Sigmoid colon (tissue), 6 donors: ENCODE measurements at regions not wholly inside any gene's neighbourhood (a gene's known extent, or its start where the extent isn't known, plus 50 kb on each side); places are given as distances from the start of the nearest gene placed in this dataset.

ENCODE experiments used
- DNase-seq: peaks from one replicate; pipeline ENCODE4 v3.0.0-alpha.2; 2019
- H3K27ac ChIP-seq, 4 donors: fragments of 200-600 bp; sonication (generic); one replicate each; pipeline ENCODE4 v1.5.1; 2016 to 2019; ENCODE audit warnings: mild to moderate bottlenecking in 1 of 4
- H3K27me3 ChIP-seq, 3 donors: fragments of 200-600 bp; sonication (generic); one replicate each; pipeline ENCODE4 v1.5.1; 2019; ENCODE audit warnings: mild to moderate bottlenecking in 1 of 3
- H3K36me3 ChIP-seq, 4 donors: fragments of 200-600 bp; sonication (generic); one replicate each; pipeline ENCODE4 v1.5.1; 2016 to 2019
- H3K4me1 ChIP-seq, 4 donors: fragments of 200-600 bp; sonication (generic); one replicate each; pipeline ENCODE4 v1.5.1; 2017 to 2019
- H3K4me3 ChIP-seq, 4 donors: fragments of 200-600 bp; sonication (generic); one replicate each; pipeline ENCODE4 v1.5.1; 2017 to 2019; ENCODE audit warnings: mild to moderate bottlenecking in 2 of 4, moderate library complexity in 1 of 4
- H3K9me3 ChIP-seq, 4 donors: fragments of 200-600 bp in 3 of 4; sonication (generic) in 3 of 4; one replicate each; pipeline versions ENCODE4 v1.5.1 to v1.6.1; 2013 to 2019
- EP300 ChIP-seq, 4 donors: sonication (generic); formaldehyde crosslinking; IDR thresholded peaks; one replicate each; pipeline ENCODE4 v1.6.1; 2017; ENCODE audit warnings: antibody characterized with exemption in 4 of 4
- POLR2A ChIP-seq, 2 donors: fragments of 450-650 bp; IDR thresholded peaks; one replicate each; pipeline ENCODE4 v1.6.1; 2016; ENCODE audit warnings: antibody characterized with exemption in 2 of 2, mild to moderate bottlenecking in 2 of 2, moderate library complexity in 2 of 2
- POLR2AphosphoS5 ChIP-seq, 4 donors: sonication (generic); formaldehyde crosslinking; IDR thresholded peaks; one replicate each; pipeline ENCODE4 v1.6.1; 2017; ENCODE audit warnings: antibody characterized with exemption in 4 of 4
- WGBS, 2 donors: extraction: QIAGEN DNeasy Blood & Tissue Kit; methylation state at CpG; one replicate each; pipeline ENCODE4 v1.1.7; 2013; 5-methylcytosine and 5-hydroxymethylcytosine counted together
- intact Hi-C: fragments of 100-400 bp; cut with DNase I; formaldehyde crosslinking; loops from one replicate; pipeline ENCODE4 v1.15.1; 2023
- TF ChIP-seq, protein P1 (sequence below), 4 experiments: fragments of 450-650 bp in 3 of 4; fragments of 200-600 bp in 1 of 4; IDR thresholded peaks; one replicate each; pipeline ENCODE4 v1.5.1; 2016 to 2019; ENCODE audit warnings: antibody characterized with exemption in 4 of 4, mild to moderate bottlenecking in 3 of 4, moderate library complexity in 2 of 4
- donor health status: healthy with polysubstance abuse.
- donor health status: healthy.

DNA sequence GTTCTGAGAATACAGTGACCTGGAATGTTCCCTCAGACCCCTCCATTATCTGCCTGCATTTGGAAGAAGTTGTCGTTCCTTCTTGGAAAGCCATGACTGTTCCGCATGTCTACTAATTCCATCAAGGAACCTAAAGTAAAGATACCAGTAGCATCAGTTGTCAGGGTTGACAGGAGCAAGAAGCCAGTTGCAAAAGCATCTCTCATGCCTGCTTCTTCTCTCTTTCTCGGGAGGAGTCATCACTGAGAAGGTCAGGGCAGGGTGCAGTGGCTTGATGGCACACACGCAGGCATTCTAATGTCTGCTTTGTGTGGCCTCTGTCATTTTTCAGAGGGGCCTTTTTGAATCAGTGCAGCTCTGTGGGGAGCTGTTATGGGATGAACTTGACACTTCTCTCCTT, 276.6 kb upstream of the TPM1 start:
- 92 to 94% methylated on average over 4 of the region's 4 CpGs for WGBS, 2 donors
- H3K4me3 ChIP-seq: no peak overlapping the region
- no peak for DNase-seq
- H3K36me3 ChIP-seq: peaks cover 0 to 13% (median 0%) of the 10 kb centered on the region in 4 donors
- intact Hi-C loops: no loop called here
- peaks cover 0 to 26% (median 21%) of the 10 kb centered on the region in 4 donors for H3K4me1 ChIP-seq
- peak overlapping the region in 2 of 4 donors; percentile 48 to 52 for H3K27ac ChIP-seq
- peak in 1 of 4 donors; percentile 11 for TF ChIP-seq POLR2AphosphoS5 (IDR thresholded peaks at IDR 0.05)
- TF ChIP-seq POLR2A (IDR thresholded peaks at IDR 0.05): no peak
- H3K9me3 ChIP-seq: no peaks in the 10 kb centered on the region
- H3K27me3 ChIP-seq: no peaks in the 10 kb centered on the region

DNA sequence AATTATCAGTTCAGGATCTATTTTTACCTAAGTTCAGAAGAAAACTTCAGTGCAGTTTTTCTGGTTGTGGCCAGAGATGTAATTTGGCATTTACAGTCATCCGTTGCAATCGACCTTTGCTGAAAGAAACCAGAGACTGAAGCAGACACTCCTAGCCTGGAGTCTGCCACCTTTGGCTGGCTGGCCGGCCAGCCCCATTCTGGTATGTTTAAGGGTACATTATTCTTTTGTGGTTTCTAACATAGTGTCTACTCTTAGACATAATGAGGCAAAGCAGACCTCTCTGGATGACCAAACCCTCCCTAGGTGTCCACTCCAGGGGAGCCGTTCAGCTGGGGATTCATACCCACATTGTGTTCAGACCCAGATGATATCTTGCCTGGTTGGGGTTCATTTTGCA, 275.9 kb upstream of the TPM1 start:
- TF ChIP-seq POLR2AphosphoS5 (IDR thresholded peaks at IDR 0.05): peak in 2 of 4 donors; percentile 19 to 36
- TF ChIP-seq EP300 (IDR thresholded peaks at IDR 0.05): no peak
- TF ChIP-seq POLR2A (IDR thresholded peaks at IDR 0.05): no peak
- TF ChIP-seq, protein P1, sequence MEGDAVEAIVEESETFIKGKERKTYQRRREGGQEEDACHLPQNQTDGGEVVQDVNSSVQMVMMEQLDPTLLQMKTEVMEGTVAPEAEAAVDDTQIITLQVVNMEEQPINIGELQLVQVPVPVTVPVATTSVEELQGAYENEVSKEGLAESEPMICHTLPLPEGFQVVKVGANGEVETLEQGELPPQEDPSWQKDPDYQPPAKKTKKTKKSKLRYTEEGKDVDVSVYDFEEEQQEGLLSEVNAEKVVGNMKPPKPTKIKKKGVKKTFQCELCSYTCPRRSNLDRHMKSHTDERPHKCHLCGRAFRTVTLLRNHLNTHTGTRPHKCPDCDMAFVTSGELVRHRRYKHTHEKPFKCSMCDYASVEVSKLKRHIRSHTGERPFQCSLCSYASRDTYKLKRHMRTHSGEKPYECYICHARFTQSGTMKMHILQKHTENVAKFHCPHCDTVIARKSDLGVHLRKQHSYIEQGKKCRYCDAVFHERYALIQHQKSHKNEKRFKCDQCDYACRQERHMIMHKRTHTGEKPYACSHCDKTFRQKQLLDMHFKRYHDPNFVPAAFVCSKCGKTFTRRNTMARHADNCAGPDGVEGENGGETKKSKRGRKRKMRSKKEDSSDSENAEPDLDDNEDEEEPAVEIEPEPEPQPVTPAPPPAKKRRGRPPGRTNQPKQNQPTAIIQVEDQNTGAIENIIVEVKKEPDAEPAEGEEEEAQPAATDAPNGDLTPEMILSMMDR (IDR thresholded peaks at IDR 0.05): no peak
- 86 to 93% methylated on average over 4 of the region's 4 CpGs for WGBS, 2 donors
- Histone ChIP-seq H3K4me1 (peaks cover 0 to 33% (median 28%) of the 10 kb centered on the region in 4 donors), H3K27ac (peak overlapping the region in 2 of 4 donors; percentile 48 to 52), H3K27me3 (no peaks in the 10 kb centered on the region), H3K36me3 (peaks cover 0 to 11% (median 0%) of the 10 kb centered on the region in 4 donors), H3K4me3 (no peak overlapping the region), H3K9me3 (no peaks in the 10 kb centered on the region)
- DNase-seq: no peak
- intact Hi-C loops: no loop called here

DNA sequence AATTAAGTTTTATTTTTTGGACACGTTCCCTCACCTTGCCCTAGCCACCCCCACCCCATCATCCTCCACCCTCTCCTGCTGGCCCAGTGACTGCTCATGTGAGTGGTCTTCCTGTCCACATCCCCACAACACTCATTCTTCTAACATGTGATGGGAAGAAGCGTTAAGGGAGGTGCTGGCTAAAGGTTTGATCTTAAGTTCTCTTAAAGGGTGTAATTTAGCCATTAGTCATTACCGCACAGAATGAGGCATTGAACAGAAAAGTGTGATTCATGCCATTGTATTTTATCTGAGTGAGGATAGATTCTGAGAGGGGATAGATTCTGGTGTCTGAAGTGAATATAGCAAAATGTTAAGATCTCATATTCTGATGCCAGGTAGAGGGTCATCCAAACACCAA, 272.9 kb upstream of the TPM1 start:
- no peaks in the 10 kb centered on the region for H3K9me3 ChIP-seq
- no peak overlapping the region for H3K4me3 ChIP-seq
- H3K27me3 ChIP-seq: no peaks in the 10 kb centered on the region
- peaks cover 0 to 10% (median 2%) of the 10 kb centered on the region in 4 donors for H3K36me3 ChIP-seq
- TF ChIP-seq POLR2A (IDR thresholded peaks at IDR 0.05) (no peak), EP300 (IDR thresholded peaks at IDR 0.05) (no peak), POLR2AphosphoS5 (IDR thresholded peaks at IDR 0.05) (no peak)
- TF ChIP-seq, protein P1 (IDR thresholded peaks at IDR 0.05): no peak
- no peak overlapping the region for H3K27ac ChIP-seq
- intact Hi-C loops: no loop called here
- whole genome bisulfite sequencing, 2 donors: 95% methylated on average over 3 of the region's 3 CpGs
- DNase-seq: no peak
- peaks cover 0 to 34% (median 30%) of the 10 kb centered on the region in 4 donors for H3K4me1 ChIP-seq

DNA sequence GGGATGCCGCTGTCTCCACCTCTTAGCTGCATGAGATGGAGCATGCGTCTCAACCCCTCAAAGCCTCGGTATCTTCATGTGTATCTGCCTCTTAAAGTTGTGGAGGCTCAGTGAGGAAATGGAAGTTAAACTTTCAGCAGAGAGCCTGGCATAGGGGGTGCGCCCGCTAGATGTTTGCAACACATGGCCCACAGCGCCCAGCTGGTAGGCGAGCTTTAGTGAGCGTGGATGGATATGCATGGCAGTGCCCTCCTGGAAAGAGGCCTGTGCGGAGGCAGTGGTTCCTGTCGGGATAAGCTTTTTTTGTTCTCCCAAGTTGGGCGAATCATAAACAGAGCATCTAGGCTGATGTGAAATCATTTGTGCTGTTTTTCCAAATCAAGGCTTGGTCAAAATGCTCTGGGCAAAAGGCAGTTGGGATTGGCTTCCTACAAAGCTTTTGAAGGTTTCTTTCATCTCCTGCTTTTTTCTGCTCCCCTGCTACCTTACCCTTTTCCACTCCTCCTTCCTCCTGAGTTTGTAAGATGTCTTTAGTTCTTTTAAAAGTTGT, 272.4 kb upstream of the TPM1 start:
- Histone ChIP-seq H3K4me3 (no peak overlapping the region), H3K9me3 (no peaks in the 10 kb centered on the region), H3K4me1 (peaks cover 0 to 34% (median 30%) of the 10 kb centered on the region in 4 donors), H3K27me3 (no peaks in the 10 kb centered on the region), H3K27ac (peak overlapping the region in 2 of 4 donors; percentile 9 to 68), H3K36me3 (peaks cover 0 to 10% (median 2%) of the 10 kb centered on the region in 4 donors)
- TF ChIP-seq POLR2AphosphoS5 (IDR thresholded peaks at IDR 0.05): no peak
- TF ChIP-seq, protein P1 (IDR thresholded peaks at IDR 0.05): no peak
- TF ChIP-seq EP300 (IDR thresholded peaks at IDR 0.05): no peak
- no peak for TF ChIP-seq POLR2A (IDR thresholded peaks at IDR 0.05)
- no peak for DNase-seq
- intact Hi-C loops: no loop called here
- WGBS, 2 donors: 95 to 97% methylated on average over 11 of the region's 11 CpGs

DNA sequence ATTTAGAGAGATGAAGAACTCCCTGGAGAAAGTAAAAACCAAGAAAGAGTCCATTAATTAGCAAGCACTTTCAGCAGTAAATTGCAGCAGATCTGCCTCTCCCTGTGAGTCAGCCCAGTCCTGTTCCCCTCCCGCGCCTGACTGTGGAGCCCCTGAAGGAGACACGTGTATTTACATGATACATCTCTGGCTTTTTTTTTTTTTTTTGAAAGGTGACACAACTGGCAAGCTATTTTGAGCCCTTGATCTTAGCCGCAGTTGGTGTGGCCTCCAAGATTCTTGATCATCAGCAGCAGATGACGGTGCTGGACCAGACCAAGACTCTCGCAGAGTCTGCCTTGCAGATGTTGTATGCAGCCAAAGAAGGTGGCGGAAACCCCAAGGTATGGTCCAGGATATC, 271.8 kb upstream of the TPM1 start:
- intact Hi-C loops: no loop called here
- DNase-seq: no peak
- peaks cover 0 to 10% (median 2%) of the 10 kb centered on the region in 4 donors for H3K36me3 ChIP-seq
- H3K27ac ChIP-seq: peak overlapping the region in 2 of 4 donors; percentile 45 to 68
- no peak for TF ChIP-seq POLR2A (IDR thresholded peaks at IDR 0.05)
- TF ChIP-seq, protein P1 (IDR thresholded peaks at IDR 0.05): no peak
- TF ChIP-seq EP300 (IDR thresholded peaks at IDR 0.05): no peak
- TF ChIP-seq POLR2AphosphoS5 (IDR thresholded peaks at IDR 0.05): peak in 1 of 4 donors; percentile 16
- no peaks in the 10 kb centered on the region for H3K27me3 ChIP-seq
- H3K4me1 ChIP-seq: peaks cover 0 to 30% (median 27%) of the 10 kb centered on the region in 4 donors
- WGBS, 2 donors: 89 to 91% methylated on average over 7 of the region's 7 CpGs
- H3K9me3 ChIP-seq: no peaks in the 10 kb centered on the region
- no peak overlapping the region for H3K4me3 ChIP-seq
